HepG2 (cell line): ENCODE measurements at regions not wholly inside any gene's neighbourhood (a gene's known extent, or its start where the extent isn't known, plus 50 kb on each side); places are given as distances from the start of the nearest gene placed in this dataset.

Source experiments
- ATAC-seq: fragments of 200-7000 bp; cut with Tn5 transposase; 3 replicates; pipeline ENCODE4 v1.9.1; 2020; ENCODE audit warnings: mild to moderate bottlenecking, moderate library complexity
- BruUV-seq: library from RNA; stranded (reverse); fragments of 400-500 nt; replicated peaks from 2 replicates; lab custom pipeline; 2021; lab: Mats Ljungman, UMichigan
- CTCF ChIA-PET: fragments of 300-600 bp; formaldehyde crosslinking; extraction: SDS; loops from one replicate; lab custom pipeline; 2021; ENCODE audit warnings: low total read pairs, inconsistent platforms, low intra/inter-chr PET ratio; lab: Yijun Ruan, JAX
- POLR2A ChIA-PET: fragments of 350-600 bp; sonication (Branson Sonifier 250); formaldehyde crosslinking; loops from one replicate; lab custom pipeline; 2020; ENCODE audit warnings: antibody characterized with exemption, inconsistent platforms; lab: Yijun Ruan, JAX
- DNase-seq: peaks from one replicate; pipeline ENCODE4 v3.0.0-alpha.2; 2015; ENCODE audit warnings: low spot score
- FAIRE-seq: peaks from 3 replicates; lab custom pipeline; 2011; peaks lifted over from hg19 to GRCh38; lab: Jason Lieb, UNC
- H2AFZ ChIP-seq: one replicate; pipeline ENCODE4 v1.6.1; 2011; ENCODE audit warnings: low read length, inconsistent platforms
- H3K27ac ChIP-seq: fragments of 300-600 bp; 3 replicates; pipeline ENCODE4 v1.8.0; 2011; ENCODE audit warnings: mixed run types, mild to moderate bottlenecking, mixed read lengths, low read length, inconsistent platforms; ENCODE audit not compliant: insufficient read depth; ENCODE audit errors: extremely low read length
- H3K27me3 ChIP-seq, 2 experiments: fragments of 200-600 bp in 1 of 2; 2 replicates in 1 of 2; 3 replicates in 1 of 2; pipeline versions ENCODE4 v1.6.0 to v1.8.0; 2011; ENCODE audit warnings: low read length in 2 of 2, mild to moderate bottlenecking in 2 of 2, moderate library complexity in 2 of 2, inconsistent platforms in 1 of 2; ENCODE audit not compliant: insufficient read depth in 2 of 2, control insufficient read depth in 1 of 2
- H3K36me3 ChIP-seq, 2 experiments: fragments of 200-600 bp in 1 of 2; replicated peaks in 1 of 2; 2 replicates in 1 of 2; 3 replicates in 1 of 2; pipeline versions ENCODE4 v1.5.1 to v1.8.0; 2011; ENCODE audit warnings: low read length in 2 of 2, inconsistent platforms in 1 of 2; ENCODE audit not compliant: insufficient read depth in 2 of 2, control insufficient read depth in 1 of 2
- H3K4me1 ChIP-seq: 2 replicates; pipeline ENCODE4 v1.5.1; 2012; ENCODE audit warnings: low read length, inconsistent platforms; ENCODE audit not compliant: insufficient read depth
- H3K4me2 ChIP-seq: 2 replicates; pipeline ENCODE4 v1.6.0; 2011; ENCODE audit warnings: low read depth, low read length, inconsistent platforms
- H3K4me3 ChIP-seq, 3 experiments: fragments of 200-600 bp in 1 of 3; sonication (generic), shearing (Covaris generic) in 1 of 3; replicated peaks in 1 of 3; 2 replicates each; pipeline ENCODE4 v1.5.1; 2011 to 2016; ENCODE audit warnings: low read length in 3 of 3, inconsistent platforms in 2 of 3, low read depth in 2 of 3, mild to moderate bottlenecking in 2 of 3, control low read depth in 1 of 3, mixed read lengths in 1 of 3; ENCODE audit not compliant: insufficient read depth in 1 of 3
- H3K79me2 ChIP-seq: one replicate; pipeline ENCODE4 v1.6.1; 2011; ENCODE audit warnings: low read length, inconsistent platforms; ENCODE audit not compliant: insufficient read depth
- H3K9ac ChIP-seq: 2 replicates; pipeline ENCODE4 v1.6.0; 2011; ENCODE audit warnings: mild to moderate bottlenecking, low read depth, low read length, inconsistent platforms; ENCODE audit not compliant: insufficient read depth
- H3K9me3 ChIP-seq: 2 replicates; pipeline ENCODE4 v1.5.1; 2012; ENCODE audit warnings: mild to moderate bottlenecking, low read length
- H4K20me1 ChIP-seq: 2 replicates; pipeline ENCODE4 v1.6.0; 2011; ENCODE audit warnings: inconsistent platforms, mild to moderate bottlenecking, low read length, moderate library complexity; ENCODE audit not compliant: insufficient read depth
- HDAC6 ChIP-seq: fragments of 200-600 bp; sonication (generic); IDR thresholded peaks from 2 replicates; pipeline ENCODE4 v1.7.0; 2017; ENCODE audit warnings: mild to moderate bottlenecking, antibody characterized with exemption, low read length, low read depth
- MXD3 ChIP-seq: IDR thresholded peaks from 2 replicates; pipeline ENCODE4 v1.6.1; 2016; ENCODE audit warnings: mild to moderate bottlenecking, missing biosample characterization, missing genetic modification reagents
- MYC ChIP-seq: sonication (generic); formaldehyde crosslinking; IDR thresholded peaks from 2 replicates; pipeline ENCODE4 v1.9.0; 2021; ENCODE audit warnings: missing genetic modification reagents, borderline replicate concordance
- RELA ChIP-seq: sonication (generic); formaldehyde crosslinking; IDR thresholded peaks from 2 replicates; pipeline ENCODE4 v1.4.0; 2020; ENCODE audit warnings: missing genetic modification reagents
- ZFP1 ChIP-seq: IDR thresholded peaks from 2 replicates; pipeline ENCODE4 v1.6.1; 2016
- ZKSCAN1 ChIP-seq: fragments of 150-350 bp; IDR thresholded peaks from 2 replicates; pipeline ENCODE4 v1.6.1; 2014; ENCODE audit warnings: low read length
- ZNF354B ChIP-seq: sonication (generic); formaldehyde crosslinking; IDR thresholded peaks from 2 replicates; pipeline ENCODE4 v1.8.0; 2022; ENCODE audit warnings: mild to moderate bottlenecking, missing genetic modification reagents
- ZNF75D ChIP-seq: sonication (generic); formaldehyde crosslinking; IDR thresholded peaks from 2 replicates; pipeline ENCODE4 v1.8.1; 2023; ENCODE audit warnings: missing genetic modification reagents, mild to moderate bottlenecking, borderline replicate concordance
- WGBS: methylation state at CpG from one replicate; pipeline ENCODE4 v1.1.6; 2017; ENCODE audit warnings: low lambda C conversion rate; 5-methylcytosine and 5-hydroxymethylcytosine counted together
- in situ Hi-C: cut with HindIII; loops from 2 replicates; pipeline ENCODE4 v1.10.0; 2017; ENCODE audit warnings: low pct_unique_long_range_greater_than_20kb; ENCODE audit not compliant: extremely low pct_ligation_motif_present
- intact Hi-C: fragments of 100-400 bp; cut with micrococcal nuclease; formaldehyde crosslinking; loops from one replicate; pipeline ENCODE4 v1.10.0; 2022; ENCODE audit not compliant: unreplicated experiment
- TF ChIP-seq, protein P1 (sequence below): IDR thresholded peaks from 2 replicates; pipeline ENCODE4 v1.6.1; 2016; ENCODE audit warnings: mild to moderate bottlenecking

- no peaks in the 10 kb centered on the region for H3K79me2 ChIP-seq
- no peak for TF ChIP-seq MXD3 (CRISPR knock-in tag)
- TF ChIP-seq, protein P1, sequence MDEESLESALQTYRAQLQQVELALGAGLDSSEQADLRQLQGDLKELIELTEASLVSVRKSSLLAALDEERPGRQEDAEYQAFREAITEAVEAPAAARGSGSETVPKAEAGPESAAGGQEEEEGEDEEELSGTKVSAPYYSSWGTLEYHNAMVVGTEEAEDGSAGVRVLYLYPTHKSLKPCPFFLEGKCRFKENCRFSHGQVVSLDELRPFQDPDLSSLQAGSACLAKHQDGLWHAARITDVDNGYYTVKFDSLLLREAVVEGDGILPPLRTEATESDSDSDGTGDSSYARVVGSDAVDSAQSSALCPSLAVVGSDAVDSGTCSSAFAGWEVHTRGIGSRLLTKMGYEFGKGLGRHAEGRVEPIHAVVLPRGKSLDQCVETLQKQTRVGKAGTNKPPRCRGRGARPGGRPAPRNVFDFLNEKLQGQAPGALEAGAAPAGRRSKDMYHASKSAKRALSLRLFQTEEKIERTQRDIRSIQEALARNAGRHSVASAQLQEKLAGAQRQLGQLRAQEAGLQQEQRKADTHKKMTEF = no peak
- no peak for TF ChIP-seq ZKSCAN1
- no peak for TF ChIP-seq HDAC6
- TF ChIP-seq ZNF354B (CRISPR knock-in tag) = no peak
- TF ChIP-seq MYC (CRISPR knock-in tag) = no peak
- TF ChIP-seq ZFP1 (CRISPR knock-in tag) = no peak
- TF ChIP-seq ZNF75D = no peak
- TF ChIP-seq RELA = no peak
- TF ChIP-seq, all 625 proteins: peak for 0
- BruUV-seq = no TSS peak
- in situ Hi-C loops = no loop called here
- Histone ChIP-seq H3K4me2 (no peak overlapping the region), H2AFZ (no peak overlapping the region), H3K4me3 (no peak overlapping the region), H3K4me1 (no peaks in the 10 kb centered on the region), H3K27ac (no peak overlapping the region), H3K9me3 (peaks cover 5% of the 10 kb centered on the region; the same call in 1 of the 2 replicates), H3K9ac (no peak overlapping the region), H4K20me1 (no peaks in the 10 kb centered on the region), H3K36me3 (no peaks in the 10 kb centered on the region), H3K27me3 (no peaks in the 10 kb centered on the region)
- intact Hi-C loops = no loop called here
- ATAC-seq = no peak
- ChIA-PET CTCF (no interaction called here), POLR2A (no interaction called here)
- WGBS = 20% methylated on average over 1 of the region's 5 CpGs
- FAIRE-seq = no peak
- no peak for DNase-seq
Observed at GRCh38 chrX:149079805-149080406, 425.2 kb downstream of the IDS start.
